Ishikawa (cell line): ENCODE measurements at regions not wholly inside any gene's neighbourhood (a gene's known extent, or its start where the extent isn't known, plus 50 kb on each side); places are given as distances from the start of the nearest gene placed in this dataset.

Source experiments
- CEBPB ChIP-seq: IDR thresholded peaks from 2 replicates; pipeline ENCODE4 v1.6.1; 2012
- CREB1 ChIP-seq: IDR thresholded peaks from 2 replicates; pipeline ENCODE4 v1.6.1; 2012; ENCODE audit warnings: low read depth
- EGR1 ChIP-seq: IDR thresholded peaks from 2 replicates; pipeline ENCODE4 v1.6.1; 2012
- EP300 ChIP-seq: IDR thresholded peaks from 2 replicates; pipeline ENCODE4 v1.6.1; 2012; ENCODE audit warnings: borderline replicate concordance
- FOXM1 ChIP-seq: IDR thresholded peaks from 2 replicates; pipeline ENCODE4 v1.6.1; 2012; ENCODE audit warnings: low read depth, borderline replicate concordance
- NFIC ChIP-seq: IDR thresholded peaks from 2 replicates; pipeline ENCODE4 v1.6.1; 2012
- RAD21 ChIP-seq: IDR thresholded peaks from 2 replicates; pipeline ENCODE4 v1.6.1; 2012; ENCODE audit warnings: low read depth
- REST ChIP-seq: IDR thresholded peaks from 2 replicates; pipeline ENCODE4 v1.6.1; 2012; ENCODE audit warnings: low read depth, mild to moderate bottlenecking
- TAF1 ChIP-seq: IDR thresholded peaks from 2 replicates; pipeline ENCODE4 v1.6.1; 2012; ENCODE audit warnings: low read depth, mild to moderate bottlenecking
- TCF12 ChIP-seq: IDR thresholded peaks from 2 replicates; pipeline ENCODE4 v1.6.1; 2012; ENCODE audit warnings: low read depth
- TEAD4 ChIP-seq: IDR thresholded peaks from 2 replicates; pipeline ENCODE4 v1.6.1; 2012
- USF1 ChIP-seq: IDR thresholded peaks from 2 replicates; pipeline ENCODE4 v1.6.1; 2012
- YY1 ChIP-seq: IDR thresholded peaks from 2 replicates; pipeline ENCODE4 v1.6.1; 2012; ENCODE audit warnings: low read depth
- ZBTB7A ChIP-seq: IDR thresholded peaks from 2 replicates; pipeline ENCODE4 v1.6.1; 2012; ENCODE audit warnings: low read depth
- TF ChIP-seq, protein P1 (sequence below): IDR thresholded peaks from 2 replicates; pipeline ENCODE4 v1.6.1; 2012

DNA sequence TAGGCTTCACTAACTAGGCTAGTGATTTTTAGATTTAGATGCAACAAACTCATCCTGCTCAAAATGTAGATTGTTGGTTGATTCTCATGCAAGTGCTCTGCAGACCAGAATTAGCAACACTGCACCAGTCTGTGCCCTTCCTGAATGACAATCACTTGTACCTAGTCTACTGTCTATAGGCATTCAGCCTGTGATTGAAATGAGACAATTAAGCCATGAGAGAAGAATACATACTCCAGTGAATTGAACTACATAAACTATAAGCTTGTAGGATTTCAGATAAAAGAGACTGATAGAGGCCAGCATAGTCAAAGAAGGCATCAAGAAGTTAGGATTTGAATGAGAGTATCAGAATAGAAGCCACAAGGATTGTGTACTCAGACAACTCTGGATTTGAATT is 138.3 kb upstream of the NRXN1 start:
- no peak for TF ChIP-seq CREB1

GRCh38 chr2:51165534-51166260 is 133.8 kb upstream of the NRXN1 start:
- no peak for TF ChIP-seq YY1
- no peak for TF ChIP-seq REST
- no peak for TF ChIP-seq NFIC
- TF ChIP-seq RAD21: no peak
- no peak for TF ChIP-seq ZBTB7A
- no peak for TF ChIP-seq FOXM1
- no peak for TF ChIP-seq EP300
- TF ChIP-seq EGR1: no peak
- no peak for TF ChIP-seq USF1
- TF ChIP-seq TAF1: no peak
- no peak for TF ChIP-seq TCF12

- TF ChIP-seq USF1: no peak
Observed at GRCh38 chr2:51158251-51158650, 126.3 kb upstream of the NRXN1 start.

DNA sequence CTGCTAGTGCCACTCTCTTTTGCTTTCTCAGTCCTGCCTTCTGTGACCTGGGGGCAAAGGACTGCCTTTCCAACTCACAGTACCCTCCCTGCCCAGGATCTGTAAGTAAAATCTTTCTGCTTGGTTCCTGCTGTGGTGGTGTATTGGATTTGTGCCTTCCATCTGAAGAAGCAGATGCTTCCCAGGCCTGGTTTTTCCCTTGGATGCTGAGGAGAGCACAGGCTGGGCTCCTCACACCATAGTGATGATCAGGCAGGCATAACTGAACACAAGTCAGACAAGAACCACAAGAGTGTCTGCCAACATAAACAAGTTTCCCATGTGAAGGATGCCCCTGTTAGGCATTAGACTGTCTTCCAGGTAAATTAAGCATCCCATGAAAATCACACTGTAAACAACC is 121.3 kb upstream of the NRXN1 start:
- TF ChIP-seq TEAD4 (no peak), REST (no peak), RAD21 (no peak), EP300 (no peak), CREB1 (no peak), CEBPB (no peak), NFIC (no peak), FOXM1 (no peak), YY1 (no peak), TCF12 (no peak), TAF1 (no peak), USF1 (no peak), ZBTB7A (no peak), EGR1 (no peak)
- TF ChIP-seq, protein P1, sequence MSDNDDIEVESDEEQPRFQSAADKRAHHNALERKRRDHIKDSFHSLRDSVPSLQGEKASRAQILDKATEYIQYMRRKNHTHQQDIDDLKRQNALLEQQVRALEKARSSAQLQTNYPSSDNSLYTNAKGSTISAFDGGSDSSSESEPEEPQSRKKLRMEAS: no peak

GRCh38 chr2:51151490-51152140 is 119.7 kb upstream of the NRXN1 start:
- TF ChIP-seq USF1 (no peak), CREB1 (no peak), YY1 (no peak), FOXM1 (no peak), RAD21 (no peak)
- TF ChIP-seq, protein P1: no peak
